ENCODE measurements at regions not wholly inside any gene's neighbourhood (a gene's known extent, or its start where the extent isn't known, plus 50 kb on each side); places are given as distances from the start of the nearest gene placed in this dataset.

GRCh38 chr11:46183819-46184218 lies 62.6 kb upstream of the PHF21A start:
- TF ChIP-seq CTCF (IDR thresholded peaks at IDR 0.05) (no peak), POLR2A (IDR thresholded peaks at IDR 0.05) (no peak), EP300 (IDR thresholded peaks at IDR 0.05) (no peak)

Data from tibial nerve (tissue), 4 donors.